GM06990 (cell line): ENCODE measurements at regions not wholly inside any gene's neighbourhood (a gene's known extent, or its start where the extent isn't known, plus 50 kb on each side); places are given as distances from the start of the nearest gene placed in this dataset.

ENCODE experiments used
- DNase-seq: peaks from one replicate; pipeline ENCODE4 v3.0.0-alpha.2; 2011; ENCODE audit not compliant: insufficient read length; ENCODE audit errors: extremely low read depth
- H3K27me3 ChIP-seq: replicated peaks from 2 replicates; pipeline ENCODE4 v1.6.0; 2011; ENCODE audit warnings: low read length; ENCODE audit not compliant: control insufficient read depth, insufficient read depth
- H3K36me3 ChIP-seq: 2 replicates; pipeline ENCODE4 v1.5.1; 2011; ENCODE audit warnings: low read length; ENCODE audit not compliant: control insufficient read depth, insufficient read depth
- H3K4me3 ChIP-seq: replicated peaks from 2 replicates; pipeline ENCODE4 v1.5.1; 2011; ENCODE audit warnings: low read depth, mild to moderate bottlenecking, control low read depth, low read length
- TF ChIP-seq, protein P1 (sequence below): IDR thresholded peaks from 2 replicates; pipeline ENCODE4 v1.5.1; 2011; ENCODE audit warnings: low read length, control low read depth, mild to moderate bottlenecking, inconsistent platforms; ENCODE audit not compliant: insufficient read depth, poor library complexity, severe bottlenecking

DNA sequence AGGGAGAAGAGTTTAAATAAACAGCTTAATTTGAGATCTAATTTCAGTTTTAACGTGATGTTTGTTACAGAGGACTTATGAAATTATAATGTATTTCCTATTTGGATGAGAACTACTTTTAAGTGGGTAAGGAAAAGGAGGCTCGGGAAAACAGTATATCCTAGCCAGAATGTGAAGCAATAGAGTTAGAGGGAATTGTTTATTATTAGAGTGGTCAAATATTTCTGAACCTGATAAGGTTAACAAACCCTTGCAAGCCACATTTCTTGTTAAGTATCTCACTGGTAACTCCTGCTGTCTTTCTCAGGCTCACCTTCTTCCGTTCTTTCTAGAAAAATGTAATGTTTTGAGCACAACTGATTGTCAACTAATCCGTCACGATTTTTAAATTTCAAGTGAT lies 335.1 kb upstream of the MBL2 start:
- no peaks in the 10 kb centered on the region for H3K36me3 ChIP-seq
- TF ChIP-seq, protein P1, sequence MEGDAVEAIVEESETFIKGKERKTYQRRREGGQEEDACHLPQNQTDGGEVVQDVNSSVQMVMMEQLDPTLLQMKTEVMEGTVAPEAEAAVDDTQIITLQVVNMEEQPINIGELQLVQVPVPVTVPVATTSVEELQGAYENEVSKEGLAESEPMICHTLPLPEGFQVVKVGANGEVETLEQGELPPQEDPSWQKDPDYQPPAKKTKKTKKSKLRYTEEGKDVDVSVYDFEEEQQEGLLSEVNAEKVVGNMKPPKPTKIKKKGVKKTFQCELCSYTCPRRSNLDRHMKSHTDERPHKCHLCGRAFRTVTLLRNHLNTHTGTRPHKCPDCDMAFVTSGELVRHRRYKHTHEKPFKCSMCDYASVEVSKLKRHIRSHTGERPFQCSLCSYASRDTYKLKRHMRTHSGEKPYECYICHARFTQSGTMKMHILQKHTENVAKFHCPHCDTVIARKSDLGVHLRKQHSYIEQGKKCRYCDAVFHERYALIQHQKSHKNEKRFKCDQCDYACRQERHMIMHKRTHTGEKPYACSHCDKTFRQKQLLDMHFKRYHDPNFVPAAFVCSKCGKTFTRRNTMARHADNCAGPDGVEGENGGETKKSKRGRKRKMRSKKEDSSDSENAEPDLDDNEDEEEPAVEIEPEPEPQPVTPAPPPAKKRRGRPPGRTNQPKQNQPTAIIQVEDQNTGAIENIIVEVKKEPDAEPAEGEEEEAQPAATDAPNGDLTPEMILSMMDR: no peak

DNA sequence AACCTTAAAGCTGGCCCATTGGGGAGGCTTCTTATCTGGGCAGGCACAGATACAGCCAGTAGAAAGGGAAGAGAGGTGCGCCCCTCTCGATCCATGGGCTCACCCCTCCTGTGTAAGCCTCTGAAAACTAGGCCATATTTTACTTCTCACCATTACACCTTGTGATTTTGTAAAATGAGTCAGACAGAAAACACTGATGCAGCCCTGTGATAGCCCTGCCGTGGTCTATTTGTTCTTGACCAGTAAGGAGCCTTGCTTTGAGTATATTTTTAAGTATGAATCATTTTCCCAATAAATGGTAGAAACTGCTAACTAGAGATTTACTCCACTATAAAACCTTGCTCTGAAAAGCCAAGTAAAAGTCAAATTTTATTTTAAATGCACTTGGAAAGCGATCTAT lies 329.8 kb upstream of the MBL2 start:
- TF ChIP-seq, protein P1: no peak
- H3K4me3 ChIP-seq: no peak overlapping the region
- no peaks in the 10 kb centered on the region for H3K27me3 ChIP-seq
- H3K36me3 ChIP-seq: no peaks in the 10 kb centered on the region; the same call in 1 of the 2 replicates
- DNase-seq: no peak

More for the DNA sequence above, 335.1 kb upstream of the MBL2 start:
- no peak overlapping the region for H3K4me3 ChIP-seq
- H3K27me3 ChIP-seq: no peaks in the 10 kb centered on the region
- DNase-seq: no peak

DNA sequence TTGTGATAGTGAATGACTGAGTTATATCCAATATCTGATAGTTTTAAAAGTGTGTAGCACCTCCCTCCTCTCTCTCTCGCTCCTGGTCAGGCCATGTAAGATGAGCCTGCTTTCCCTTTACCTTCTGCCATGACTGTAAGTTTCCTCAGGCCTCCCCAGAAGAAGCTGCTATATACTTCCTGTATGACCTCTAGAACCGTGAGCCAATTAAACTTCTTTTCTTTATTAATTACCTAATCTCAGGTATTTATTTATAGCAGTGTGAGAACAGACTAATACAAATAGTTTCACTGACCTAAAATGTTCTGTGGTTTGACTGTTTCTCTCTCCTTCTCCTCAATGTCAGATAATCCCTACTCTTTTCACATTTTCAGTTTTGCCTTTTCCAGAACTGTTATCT lies 321.3 kb upstream of the MBL2 start:
- TF ChIP-seq, protein P1: no peak
- no peaks in the 10 kb centered on the region; the same call in 1 of the 2 replicates for H3K36me3 ChIP-seq
- DNase-seq: no peak

DNA sequence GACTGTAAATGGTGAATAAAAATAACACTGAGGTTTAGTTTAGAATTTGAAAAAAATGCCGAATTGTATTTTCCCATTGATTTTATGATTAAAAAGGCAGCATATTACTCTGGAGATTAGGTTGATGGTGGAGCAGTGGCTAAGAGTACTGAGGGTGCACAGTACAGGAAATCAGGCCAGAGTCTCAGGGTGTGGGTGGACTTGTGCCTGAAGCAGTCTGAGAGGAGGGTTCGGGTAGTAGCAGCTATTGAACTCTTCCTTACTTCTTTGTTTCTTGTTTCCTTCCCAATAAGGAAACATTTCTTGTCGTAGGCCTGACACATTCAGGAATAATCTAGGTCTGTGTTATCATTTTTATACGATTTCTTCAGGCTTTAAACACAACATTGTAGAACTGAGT lies 319.0 kb upstream of the MBL2 start:
- TF ChIP-seq, protein P1: no peak
- Histone ChIP-seq H3K27me3 (no peaks in the 10 kb centered on the region), H3K36me3 (no peaks in the 10 kb centered on the region), H3K4me3 (no peak overlapping the region)
- no peak for DNase-seq

More for the DNA sequence above, 321.3 kb upstream of the MBL2 start:
- no peak overlapping the region for H3K4me3 ChIP-seq
- H3K27me3 ChIP-seq: no peaks in the 10 kb centered on the region

- no peaks in the 10 kb centered on the region for H3K27me3 ChIP-seq
- no peaks in the 10 kb centered on the region for H3K36me3 ChIP-seq
- DNase-seq: no peak
- TF ChIP-seq, protein P1: no peak
- H3K4me3 ChIP-seq: no peak overlapping the region
These were observed 316.4 kb upstream of the MBL2 start for GRCh38 chr10:53088961-53089360.

DNA sequence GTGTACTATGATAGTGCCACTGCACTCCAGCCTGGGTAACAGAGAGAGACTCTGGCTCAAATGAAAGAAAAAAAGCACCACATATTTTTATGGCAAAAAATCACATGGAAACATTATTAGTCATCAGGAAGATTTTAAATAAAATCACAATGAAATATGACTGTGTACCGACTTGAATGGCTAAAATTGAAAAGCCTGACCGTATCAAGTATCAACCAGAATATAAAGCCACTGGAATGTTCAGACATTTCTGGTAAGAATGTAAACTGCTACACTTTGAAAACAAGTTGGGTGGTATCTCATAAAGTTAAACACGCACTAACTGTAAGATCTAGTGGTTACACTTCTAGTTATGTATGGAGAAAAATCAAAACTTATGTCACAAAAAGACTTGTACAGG lies 306.7 kb upstream of the MBL2 start:
- TF ChIP-seq, protein P1: no peak
- DNase-seq: no peak
- Histone ChIP-seq H3K36me3 (no peaks in the 10 kb centered on the region), H3K27me3 (no peaks in the 10 kb centered on the region), H3K4me3 (no peak overlapping the region)
